GM12892 (cell line): ENCODE measurements at regions not wholly inside any gene's neighbourhood (a gene's known extent, or its start where the extent isn't known, plus 50 kb on each side); places are given as distances from the start of the nearest gene placed in this dataset.
A peak's percentile ranks its signal among the peaks of the same experiment; 100 is the strongest.
"Not testable (repeated sequence)": the region's sequence is repeated elsewhere in the genome, so short reads cannot be mapped to it uniquely, and the experiment has no call there.

ENCODE experiments used
- DNase-seq: peaks from one replicate; pipeline ENCODE4 v3.0.0; 2011; ENCODE audit not compliant: insufficient read length
- FAIRE-seq: peaks from 2 replicates; lab custom pipeline; 2011; peaks lifted over from hg19 to GRCh38; lab: Jason Lieb, UNC
- POLR2A ChIP-seq: IDR thresholded peaks from 2 replicates; pipeline ENCODE4 v1.6.1; 2011; ENCODE audit warnings: low read depth, low read length, control low read depth
- POLR2AphosphoS5 ChIP-seq: IDR thresholded peaks from 2 replicates; pipeline ENCODE4 v1.6.1; 2011; ENCODE audit warnings: low read depth, low read length, control low read depth
- TAF1 ChIP-seq: IDR thresholded peaks from 2 replicates; pipeline ENCODE4 v1.6.1; 2011; ENCODE audit warnings: low read depth, mild to moderate bottlenecking, control low read depth, low read length, borderline replicate concordance

DNA sequence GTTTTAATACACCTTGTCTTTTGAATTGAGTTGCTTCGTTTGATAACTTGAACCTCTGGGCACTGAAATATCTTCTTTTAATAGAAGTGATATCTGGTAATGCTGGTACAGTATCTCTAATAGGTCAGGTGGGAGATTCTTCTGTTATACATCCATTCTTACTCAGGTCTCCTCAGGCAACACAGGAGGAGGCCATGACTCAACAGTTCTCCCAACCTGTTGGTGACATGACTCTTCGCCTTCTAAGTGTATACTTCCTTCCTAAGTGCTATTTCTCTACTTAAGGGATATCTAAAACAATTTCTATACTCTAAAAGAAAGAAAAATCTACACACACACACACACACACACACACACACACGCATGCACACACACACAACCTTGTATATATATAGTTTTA, 509.1 kb downstream of the PCNX1 start:
- no peak for TF ChIP-seq POLR2AphosphoS5
- TF ChIP-seq TAF1: no peak
- TF ChIP-seq POLR2A: no peak
- DNase-seq: no peak
- FAIRE-seq: no peak

DNA sequence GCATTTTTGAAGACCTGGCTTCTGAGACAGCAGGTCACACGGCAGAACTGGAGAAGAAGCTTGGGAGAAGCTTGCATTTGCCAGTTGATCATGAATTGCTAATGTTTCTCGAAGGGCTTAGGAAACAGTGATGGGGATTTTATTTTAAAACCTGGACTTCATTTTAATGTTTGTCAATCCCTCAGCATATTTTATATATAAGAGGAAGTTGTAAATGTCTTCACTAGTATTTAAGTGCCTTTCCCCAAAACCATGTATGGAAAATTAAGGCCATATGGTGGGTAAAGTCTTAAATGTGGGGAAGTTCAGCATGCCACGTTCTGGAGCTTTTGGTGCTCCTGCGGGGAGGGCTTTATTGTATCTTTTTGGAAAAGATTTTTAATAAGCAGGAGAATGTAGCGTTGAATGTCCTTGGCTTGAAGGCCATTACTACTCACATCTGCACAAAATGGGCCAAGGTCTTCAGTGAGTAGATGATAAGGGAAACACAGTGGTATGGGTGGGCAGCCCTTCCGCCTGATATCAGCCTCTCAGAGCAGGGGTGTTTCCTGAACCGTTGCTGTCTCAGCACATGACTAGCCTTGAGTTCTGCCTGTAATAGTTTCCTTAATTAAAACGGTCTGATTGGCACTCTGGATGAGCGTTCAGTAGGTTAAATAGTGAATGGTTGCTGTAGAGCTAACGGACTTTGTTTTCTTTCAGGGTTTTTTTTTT, 511.4 kb downstream of the PCNX1 start:
- FAIRE-seq (no peak), DNase-seq (no peak)
- TF ChIP-seq TAF1: no peak
- no peak for TF ChIP-seq POLR2A
- TF ChIP-seq POLR2AphosphoS5: no peak

DNA sequence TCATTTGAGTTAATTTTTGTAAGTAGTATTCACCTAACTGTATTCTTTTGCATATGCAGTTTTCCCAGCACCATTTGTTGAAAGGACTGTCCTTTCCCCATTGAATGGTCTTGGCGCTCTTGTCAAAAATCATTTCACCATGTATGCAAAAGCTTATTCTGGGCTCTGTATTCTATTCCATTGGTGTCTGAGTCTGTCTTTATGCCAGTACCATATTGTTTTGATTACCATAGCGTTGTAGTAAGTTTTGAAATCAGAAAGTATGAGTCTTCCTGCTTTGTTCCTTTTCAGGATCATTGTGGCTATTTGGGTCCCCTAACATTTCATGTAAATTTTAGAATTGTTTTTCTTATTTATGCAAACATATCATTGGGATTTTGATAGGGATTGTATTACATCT, 508.7 kb upstream of the RGS6 start:
- no peak for FAIRE-seq
- TF ChIP-seq TAF1: no peak

DNA sequence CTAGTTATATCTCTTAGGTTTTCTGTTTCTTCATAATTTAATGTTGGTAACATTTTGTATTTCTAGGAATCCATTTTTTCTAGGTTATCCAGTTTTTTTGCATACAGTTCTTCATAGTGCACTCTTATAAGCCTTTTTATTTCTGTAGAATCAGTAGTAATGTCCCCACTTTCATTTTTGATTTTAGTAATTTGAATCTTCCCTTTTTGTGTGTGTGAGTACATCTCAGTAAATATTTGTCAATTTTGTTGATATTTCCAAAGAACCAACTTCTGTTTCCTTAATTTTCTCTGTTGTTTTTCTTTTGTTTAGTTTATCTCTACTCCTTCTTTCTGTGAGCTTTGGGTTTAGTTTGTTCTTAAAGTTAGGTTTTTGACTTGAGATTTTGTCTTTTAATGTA, 507.3 kb upstream of the RGS6 start:
- no peak for FAIRE-seq
- no peak for DNase-seq

More for the DNA sequence above, 508.7 kb upstream of the RGS6 start:
- DNase-seq: no peak

DNA sequence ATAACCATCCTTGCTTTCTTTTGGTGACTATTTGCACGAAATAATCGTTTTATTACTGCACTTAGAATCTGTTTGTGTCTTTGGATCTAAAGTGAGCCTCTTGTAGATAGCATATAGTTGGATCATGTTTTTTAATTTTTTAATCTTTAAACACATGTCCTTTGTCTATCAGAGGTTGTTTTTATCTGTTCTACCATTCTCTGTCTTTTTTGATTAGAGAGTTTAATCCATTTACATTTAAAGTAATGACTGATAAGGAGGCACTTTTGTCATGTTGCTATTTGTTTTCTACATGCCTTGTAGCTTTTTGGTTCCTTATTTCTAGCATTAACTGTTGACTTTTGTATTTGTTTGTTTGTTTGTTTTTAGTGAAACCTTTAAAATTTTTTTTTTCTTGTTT, 506.2 kb upstream of the RGS6 start:
- FAIRE-seq (no peak), DNase-seq (no peak)
- TF ChIP-seq POLR2A (no peak), TAF1 (no peak), POLR2AphosphoS5 (no peak)

More for the DNA sequence above, 507.3 kb upstream of the RGS6 start:
- TF ChIP-seq TAF1 (no peak), POLR2AphosphoS5 (no peak), POLR2A (no peak)

DNA sequence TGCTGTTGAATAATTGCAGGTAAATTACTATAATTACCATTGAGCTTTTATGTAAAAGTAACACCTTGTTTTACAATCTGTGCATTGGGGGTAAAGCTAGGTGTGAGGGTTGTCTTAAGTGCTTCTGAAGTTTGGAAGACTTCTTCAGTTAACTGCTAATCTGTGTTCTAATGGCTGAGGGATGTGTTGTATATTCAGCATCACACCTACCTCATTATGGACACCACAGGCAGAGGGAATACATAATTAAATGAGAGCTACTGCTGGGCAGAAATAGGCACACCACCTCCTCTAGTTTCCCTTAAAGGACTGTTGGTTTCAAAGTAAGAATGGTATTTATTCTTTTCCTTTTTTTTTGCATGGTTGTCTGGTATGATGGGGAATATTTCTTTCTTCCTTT, 502.3 kb upstream of the RGS6 start:
- TF ChIP-seq POLR2AphosphoS5: no peak
- no peak for TF ChIP-seq TAF1
- no peak for TF ChIP-seq POLR2A
- FAIRE-seq (peak; percentile 5), DNase-seq (no peak)

DNA sequence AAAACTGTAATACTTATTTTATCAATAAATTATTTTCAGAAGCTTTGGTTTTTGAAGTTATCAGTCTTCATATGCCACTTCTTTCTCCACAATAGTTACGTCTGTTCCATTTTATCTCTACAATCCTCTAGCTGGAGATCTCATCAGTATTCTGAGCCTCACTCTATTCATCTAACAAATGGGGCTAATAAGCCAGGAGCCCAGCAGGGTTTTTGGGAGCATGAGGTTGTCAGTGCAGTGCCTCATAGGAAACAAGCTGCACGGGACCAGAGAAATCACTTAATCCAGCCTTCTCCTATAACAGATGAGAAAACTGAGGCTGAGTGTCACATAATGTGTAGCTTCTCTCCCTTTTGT, 501.9 kb upstream of the RGS6 start:
- DNase-seq (no peak), FAIRE-seq (peak; percentile 5)
- TF ChIP-seq TAF1 (no peak), POLR2A (no peak), POLR2AphosphoS5 (no peak)

DNA sequence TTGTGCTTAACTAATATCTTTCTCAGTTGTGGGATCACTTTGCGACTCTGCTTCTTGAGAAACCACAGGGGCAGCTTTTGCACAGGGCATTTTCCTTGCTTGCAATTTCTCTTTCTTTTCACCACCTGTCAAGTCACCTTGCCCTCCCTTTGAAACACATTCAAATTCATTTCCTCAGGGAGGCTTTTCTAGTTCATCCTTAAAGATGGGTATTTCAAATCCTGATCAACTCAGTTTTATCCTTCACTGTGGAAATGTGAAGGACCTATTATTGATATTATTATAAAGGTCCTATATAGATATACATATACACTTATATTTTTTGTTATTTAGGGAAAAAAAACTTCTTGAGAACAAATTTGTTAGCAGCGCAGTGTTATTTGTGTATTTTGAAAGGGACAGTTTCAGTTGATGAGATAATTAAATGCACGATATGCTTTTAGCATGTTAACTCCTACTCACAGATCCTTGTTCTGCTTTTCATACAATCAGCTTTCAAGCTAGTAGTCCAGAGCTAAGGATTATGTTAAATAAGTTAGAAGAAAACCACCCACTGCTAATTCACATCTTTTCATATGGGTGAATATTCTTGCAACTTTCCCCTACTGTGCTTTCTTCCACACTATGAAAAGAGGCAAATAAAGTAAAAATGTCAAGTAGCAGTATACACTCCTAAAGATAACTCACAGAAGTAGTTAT, 501.4 kb upstream of the RGS6 start:
- DNase-seq (no peak), FAIRE-seq (peak; percentile 60)
- TF ChIP-seq TAF1 (no peak), POLR2AphosphoS5 (no peak), POLR2A (no peak)

DNA sequence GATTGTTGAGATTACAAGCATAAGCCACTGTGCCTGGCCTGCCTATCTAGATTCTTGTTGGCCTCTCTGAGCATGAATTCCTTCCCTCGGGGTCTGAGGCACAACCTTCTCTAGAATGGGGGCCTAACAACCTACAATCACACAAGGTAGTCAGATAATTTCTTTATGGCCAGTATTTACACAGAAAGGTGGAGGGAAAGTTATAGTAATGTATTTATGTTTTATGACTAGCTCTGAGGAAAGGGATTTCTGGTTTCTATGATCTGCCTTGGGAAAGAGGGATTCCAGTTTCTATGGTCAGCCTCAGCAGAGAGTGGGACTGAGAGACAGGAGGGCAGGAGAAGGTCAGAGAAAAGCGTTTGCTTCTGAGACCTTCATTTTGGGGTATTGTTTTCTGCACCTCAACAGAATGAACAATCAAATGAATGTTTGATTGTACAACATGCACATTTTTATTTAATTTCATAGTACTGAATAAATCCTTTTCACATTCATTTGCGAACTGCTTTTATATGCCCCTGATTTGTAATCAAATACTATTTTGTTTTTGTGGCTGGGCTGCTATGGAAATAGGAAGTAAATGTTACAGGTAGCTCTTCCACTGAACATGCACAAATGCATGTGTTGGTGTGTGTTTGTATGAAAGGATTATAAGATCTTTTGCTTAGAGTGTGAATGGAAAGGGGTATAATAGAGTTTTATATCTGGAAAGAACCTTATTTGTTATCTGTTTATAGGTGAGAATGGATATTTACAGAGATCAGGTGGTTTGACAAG, 499.7 kb upstream of the RGS6 start:
- peak; percentile 60 for FAIRE-seq
- DNase-seq: no peak

DNA sequence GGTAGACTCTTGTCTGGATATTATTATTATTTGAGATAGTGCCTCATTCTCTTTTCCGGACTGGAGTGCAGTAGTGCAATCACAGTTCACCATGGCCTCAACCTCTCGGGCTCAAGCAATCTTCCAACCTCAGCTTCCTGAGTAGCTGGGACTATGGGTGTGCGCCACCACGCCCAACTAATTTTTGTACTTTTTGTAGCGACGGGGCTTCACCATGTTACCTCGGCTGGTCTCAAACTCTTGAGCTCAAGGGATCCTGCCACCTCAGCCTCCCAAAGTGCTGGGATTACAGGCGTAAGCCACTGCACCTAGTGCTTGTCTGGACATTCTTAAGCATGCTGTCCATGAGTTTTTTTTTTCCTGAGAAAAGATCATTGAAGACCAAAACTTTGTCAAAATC, 498.9 kb upstream of the RGS6 start:
- DNase-seq (no peak), FAIRE-seq (no peak)
- TF ChIP-seq POLR2AphosphoS5 (no peak), TAF1 (no peak), POLR2A (no peak)

More for the DNA sequence above, 499.7 kb upstream of the RGS6 start:
- no peak for TF ChIP-seq TAF1

DNA sequence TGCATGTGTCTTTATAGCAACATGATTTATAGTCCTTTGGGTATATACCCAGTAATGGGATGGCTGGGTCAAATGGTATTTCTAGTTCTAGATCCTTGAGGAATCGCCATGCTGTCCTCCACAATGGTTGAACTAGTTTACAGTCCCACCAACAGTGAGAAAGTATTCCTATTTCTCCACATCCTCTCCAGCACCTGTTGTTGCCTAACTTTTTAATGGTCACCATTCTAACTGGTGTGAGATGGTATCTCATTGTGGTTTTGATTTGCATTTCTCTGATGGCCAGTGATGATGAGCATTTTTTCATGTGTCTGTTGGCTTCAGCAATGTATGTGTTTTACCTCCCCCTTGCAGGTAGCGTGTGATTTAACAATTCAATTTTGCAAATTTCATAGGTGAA, 496.6 kb upstream of the RGS6 start:
- not testable (repeated sequence) for FAIRE-seq, DNase-seq

DNA sequence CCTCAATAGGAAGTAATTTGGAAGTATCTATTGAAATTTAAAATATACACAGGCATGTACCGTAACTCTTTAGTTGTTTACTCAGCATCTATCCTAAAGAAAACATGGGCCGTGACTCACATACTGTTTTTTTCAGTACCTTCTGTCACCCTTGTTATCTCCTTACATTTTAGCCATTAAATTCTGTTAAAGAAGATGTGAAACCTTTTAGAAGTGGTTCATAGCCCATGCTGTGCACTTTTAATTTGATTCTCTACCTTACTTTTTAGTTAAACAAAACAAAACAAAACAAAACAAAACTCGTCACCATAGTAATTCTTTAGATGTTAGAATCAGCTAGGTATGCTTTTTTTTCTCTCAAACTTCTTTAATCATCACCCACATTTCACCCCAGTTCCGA, 494.4 kb upstream of the RGS6 start:
- no peak for FAIRE-seq
- TF ChIP-seq POLR2A (no peak), TAF1 (no peak), POLR2AphosphoS5 (no peak)

More for the DNA sequence above, 494.4 kb upstream of the RGS6 start:
- DNase-seq: no peak
